Nephron progenitor cell (in vitro differentiated cells): ENCODE measurements at regions not wholly inside any gene's neighbourhood (a gene's known extent, or its start where the extent isn't known, plus 50 kb on each side); places are given as distances from the start of the nearest gene placed in this dataset.

Source experiments
- DNase-seq: peaks from one replicate; pipeline ENCODE4 v3.0.0; 2021
- H3K27ac Mint-ChIP-seq: 2 replicates; pipeline ENCODE4 v1.8.0; 2021; ENCODE audit warnings: mild to moderate bottlenecking, moderate library complexity, mixed read lengths
- H3K27me3 Mint-ChIP-seq: 2 replicates; pipeline ENCODE4 v1.8.0; 2021; ENCODE audit warnings: mild to moderate bottlenecking, low read depth, mixed read lengths; ENCODE audit not compliant: poor library complexity
- H3K36me3 Mint-ChIP-seq: 2 replicates; pipeline ENCODE4 v1.8.0; 2021; ENCODE audit warnings: low read depth, mixed read lengths
- H3K4me1 Mint-ChIP-seq: 2 replicates; pipeline ENCODE4 v1.8.0; 2021; ENCODE audit warnings: mixed read lengths
- H3K4me3 Mint-ChIP-seq: 2 replicates; pipeline ENCODE4 v1.8.0; 2021; ENCODE audit warnings: mild to moderate bottlenecking, moderate library complexity, mixed read lengths
- H3K9me3 Mint-ChIP-seq: 2 replicates; pipeline ENCODE4 v1.8.0; 2021; ENCODE audit warnings: mild to moderate bottlenecking, moderate library complexity, mixed read lengths
- CTCF ChIP-seq: fragments of 200-600 bp; sonication (generic); IDR thresholded peaks from 2 replicates; pipeline ENCODE4 v1.5.0; 2021; ENCODE audit warnings: antibody characterized with exemption

GRCh38 chr4:3391422-3391821 lies 50.3 kb upstream of the HGFAC start:
- Mint-ChIP-seq H3K27me3 (peaks cover 4% of the 10 kb centered on the region), H3K4me1 (peaks cover 74% of the 10 kb centered on the region), H3K4me3 (no peak overlapping the region), H3K9me3 (peaks cover 6% of the 10 kb centered on the region), H3K36me3 (peaks cover 15% of the 10 kb centered on the region), H3K27ac (peak overlapping the region; percentile 39)
- no peak for DNase-seq
- TF ChIP-seq CTCF, result no peak
